Ishikawa (cell line): ENCODE measurements at regions not wholly inside any gene's neighbourhood (a gene's known extent, or its start where the extent isn't known, plus 50 kb on each side); places are given as distances from the start of the nearest gene placed in this dataset.

Experiments used
- EP300 ChIP-seq: IDR thresholded peaks from 2 replicates; pipeline ENCODE4 v1.6.1; 2012; ENCODE audit warnings: borderline replicate concordance
- TAF1 ChIP-seq: IDR thresholded peaks from 2 replicates; pipeline ENCODE4 v1.6.1; 2012; ENCODE audit warnings: low read depth, mild to moderate bottlenecking

DNA sequence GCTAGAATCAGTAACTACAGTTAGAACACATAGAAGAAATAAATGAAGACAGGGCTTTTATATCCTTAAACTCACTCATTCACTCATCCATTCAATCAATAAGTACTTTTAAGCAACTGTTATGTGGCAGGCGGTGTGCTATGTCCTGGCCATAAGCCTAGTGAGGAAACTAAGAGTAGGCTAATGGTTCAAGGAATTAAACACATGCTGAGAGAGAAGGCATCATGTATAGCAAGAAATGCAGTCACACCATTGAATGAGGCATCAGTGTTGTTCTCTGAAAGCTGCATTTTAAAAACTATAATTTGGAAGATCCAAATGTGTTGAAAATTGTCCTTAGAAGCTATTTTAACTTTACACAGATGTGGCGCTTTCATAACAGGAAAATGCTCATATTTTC lies 86.5 kb upstream of the DTNA start:
- TF ChIP-seq TAF1 (no peak), EP300 (no peak)
